AG08396 (cell line): ENCODE measurements at regions not wholly inside any gene's neighbourhood (a gene's known extent, or its start where the extent isn't known, plus 50 kb on each side); places are given as distances from the start of the nearest gene placed in this dataset.

Experiments used
- DNase-seq: peaks from one replicate; pipeline ENCODE4 v3.0.0; 2012; ENCODE audit warnings: low spot score, mixed read lengths

- DNase-seq, result no peak
Measured at GRCh38 chr13:81498969-81499368, 1158.0 kb upstream of the SPRY2 start.

- no peak for DNase-seq
Measured at GRCh38 chr13:81493144-81493543, 1152.2 kb upstream of the SPRY2 start.

DNA sequence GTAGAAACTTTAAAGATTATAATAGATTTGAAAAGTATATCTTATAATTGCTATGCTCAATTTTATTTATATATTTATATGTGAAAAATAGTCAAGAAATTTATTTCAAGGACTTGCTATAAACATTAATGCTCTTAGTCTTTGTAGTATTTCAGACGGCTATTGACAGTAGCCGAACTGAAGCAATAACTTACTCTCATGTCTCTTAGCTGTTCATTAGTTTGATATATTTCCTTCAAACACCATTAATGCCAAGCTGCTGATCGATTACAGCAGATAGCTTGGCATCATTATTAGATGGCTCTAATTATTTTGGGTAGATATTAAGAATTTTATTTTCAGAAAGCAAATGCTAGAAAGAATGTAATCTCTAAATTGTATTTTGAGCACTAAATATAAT is 1151.5 kb upstream of the SPRY2 start:
- DNase-seq, result no peak

DNA sequence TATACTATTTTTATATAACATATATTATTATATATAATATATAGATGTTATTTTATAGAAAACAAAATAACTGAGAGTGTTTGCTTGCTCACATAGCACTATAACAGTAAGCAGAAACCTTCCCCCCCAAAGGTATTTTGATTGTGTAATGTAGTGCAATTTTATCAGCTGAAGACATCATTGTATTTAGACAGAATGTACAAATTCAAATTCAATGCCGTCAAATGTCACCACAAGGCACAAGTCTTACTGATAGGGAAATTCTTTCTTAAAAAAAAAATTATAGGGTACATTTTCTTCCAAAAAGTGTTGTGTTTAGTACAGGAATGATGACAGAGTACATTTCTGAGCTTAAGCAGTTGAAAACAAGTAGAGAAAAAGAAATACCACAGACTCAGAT is 1147.1 kb upstream of the SPRY2 start:
- no peak for DNase-seq

DNA sequence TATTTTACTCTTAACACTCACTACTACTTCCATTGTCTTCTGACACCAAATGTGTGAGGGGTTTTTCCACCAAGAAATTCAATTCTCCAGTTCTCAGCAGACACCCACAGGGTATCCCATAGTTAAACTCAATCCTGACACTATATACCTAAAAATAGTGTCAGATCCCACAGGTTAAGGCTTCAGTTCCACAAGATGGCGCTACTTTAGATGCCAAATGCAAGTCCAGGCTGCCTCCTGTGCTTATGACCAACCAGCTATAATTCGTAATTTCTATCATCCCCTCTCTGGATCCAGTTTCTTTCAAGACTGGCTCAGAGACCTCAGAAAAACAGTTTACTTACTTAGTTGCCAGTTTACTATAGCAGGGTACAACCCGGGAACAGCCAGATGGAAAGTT is 1146.2 kb upstream of the SPRY2 start:
- no peak for DNase-seq

- no peak for DNase-seq
Measured at GRCh38 chr13:81480634-81481033, 1139.7 kb upstream of the SPRY2 start.

GRCh38 chr13:81473366-81473899 is 1132.5 kb upstream of the SPRY2 start:
- DNase-seq, result no peak

DNA sequence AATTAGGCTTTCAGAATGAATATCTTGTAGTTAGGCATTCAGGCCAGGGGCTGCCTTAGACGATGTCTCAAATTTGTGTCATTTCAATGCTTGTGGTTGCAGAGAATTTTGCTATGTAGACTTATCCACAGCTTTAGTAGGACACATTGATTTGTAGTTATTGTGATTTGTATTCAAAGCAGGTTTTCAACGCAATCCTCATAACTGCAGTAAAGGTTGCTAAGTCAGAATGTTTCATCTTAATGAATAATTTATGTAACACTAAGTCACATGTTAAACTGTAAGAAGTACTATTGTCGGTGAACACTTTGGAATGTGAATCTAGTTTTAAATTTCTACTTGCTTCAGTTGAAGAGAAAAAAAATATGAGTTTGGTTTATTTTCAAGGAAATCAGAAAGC is 1117.2 kb upstream of the SPRY2 start:
- no peak for DNase-seq

DNA sequence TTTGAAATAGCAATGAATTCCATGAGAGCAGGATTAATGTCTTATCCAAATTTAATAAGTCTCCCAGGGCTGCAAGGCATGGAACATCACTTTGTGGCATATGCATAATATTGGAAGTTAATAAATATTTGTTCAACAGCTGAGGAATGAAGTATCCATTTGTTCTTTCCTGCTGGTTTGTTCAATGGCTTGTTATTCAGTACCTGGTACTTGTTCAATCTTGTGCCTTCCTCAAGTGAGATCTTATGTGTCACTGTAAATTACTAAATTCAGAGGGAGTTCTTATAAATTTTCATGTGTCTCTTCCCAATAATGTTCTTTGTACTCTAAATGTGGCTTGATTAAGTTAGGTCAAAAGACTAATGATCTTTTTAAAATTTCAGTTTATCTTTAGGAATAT is 1105.5 kb upstream of the SPRY2 start:
- no peak for DNase-seq

GRCh38 chr13:81442904-81443303 is 1102.0 kb upstream of the SPRY2 start:
- no peak for DNase-seq

GRCh38 chr13:81425286-81425685 is 1084.4 kb upstream of the SPRY2 start:
- DNase-seq, result no peak

DNA sequence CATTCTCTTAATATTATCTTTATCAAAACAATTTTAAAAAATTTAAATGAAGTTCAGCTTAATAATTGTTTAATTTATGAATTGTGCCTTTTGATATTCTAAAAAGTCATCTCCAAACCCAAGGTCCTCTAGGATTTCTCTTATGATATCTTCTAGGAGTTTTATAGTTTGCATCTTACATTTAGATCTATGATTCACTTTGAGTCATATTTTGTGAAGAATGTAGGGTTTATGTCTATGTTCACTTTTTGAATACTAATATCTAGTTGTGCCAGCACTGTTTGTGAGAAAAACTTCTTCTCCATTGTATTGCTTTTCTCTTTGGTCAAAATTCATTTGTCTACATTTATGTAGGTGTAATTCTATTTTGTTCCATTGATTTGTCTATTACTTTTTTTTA is 1068.4 kb upstream of the SPRY2 start:
- no peak for DNase-seq

DNA sequence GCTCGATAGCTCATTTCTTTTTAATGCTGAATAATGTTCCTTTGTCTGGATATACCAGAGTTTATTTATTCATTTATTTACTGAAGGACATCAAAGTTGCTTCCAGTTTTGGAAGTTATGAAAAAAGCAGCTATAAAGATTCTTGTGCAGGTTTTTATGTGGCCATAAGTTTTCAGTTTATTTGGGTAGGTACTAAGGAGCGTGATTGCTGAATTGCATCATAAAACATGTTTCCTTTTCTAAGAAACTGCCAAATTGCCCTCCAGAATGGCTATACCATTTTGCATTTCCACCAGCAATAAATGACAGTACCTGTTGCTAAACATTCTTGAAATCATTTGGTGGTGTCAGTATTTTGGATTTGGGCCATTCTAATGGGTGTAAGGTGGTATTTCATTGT is 1067.7 kb upstream of the SPRY2 start:
- no peak for DNase-seq

DNA sequence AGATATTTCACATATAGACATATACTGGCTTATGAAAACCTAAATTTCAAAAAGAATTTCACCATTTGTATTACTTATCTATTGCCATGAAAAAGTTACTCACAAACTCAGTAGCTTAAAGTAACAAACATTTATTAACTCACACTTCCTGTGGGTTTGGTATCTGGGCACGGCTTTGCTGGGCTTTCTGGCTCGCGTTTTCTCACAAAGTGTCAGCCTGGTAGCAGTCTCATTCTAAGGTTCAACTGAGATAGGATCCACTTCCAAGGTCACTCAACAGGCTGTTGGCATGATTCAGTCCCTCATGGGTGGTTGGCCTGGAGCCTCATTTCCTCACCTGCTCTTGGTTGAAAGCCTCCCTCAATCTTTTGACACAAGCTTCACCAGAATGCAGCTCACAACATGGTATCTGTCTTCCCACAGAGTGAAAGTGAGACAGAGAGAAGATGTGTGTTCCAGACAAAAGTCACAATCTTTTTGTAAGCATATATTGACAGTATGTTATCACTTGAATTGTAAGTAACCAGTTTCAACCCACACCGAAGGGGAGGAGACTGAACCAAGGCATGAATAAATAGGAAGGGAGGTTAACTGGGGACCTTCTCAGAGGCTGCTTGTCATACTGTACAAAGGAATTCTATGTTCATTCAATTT is 1065.8 kb upstream of the SPRY2 start:
- DNase-seq, result no peak

DNA sequence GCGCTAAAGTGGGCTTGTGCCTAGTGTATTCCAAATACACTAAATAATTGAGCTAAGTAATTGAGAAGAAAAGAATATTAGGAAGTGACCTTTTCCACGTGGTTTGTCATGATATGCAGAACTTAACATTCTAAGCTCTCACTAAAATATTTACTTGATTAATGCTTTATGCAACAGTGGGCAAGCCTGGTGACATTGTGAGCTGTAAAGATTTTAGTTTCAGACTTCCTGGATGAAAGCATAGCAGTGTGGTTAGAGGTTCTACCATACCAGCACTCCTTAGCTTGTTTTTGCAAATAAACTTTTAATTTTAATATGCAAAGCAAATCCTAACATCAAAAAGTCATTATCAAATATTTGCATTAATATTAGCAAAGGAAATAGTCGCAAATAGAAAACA is 1065.1 kb upstream of the SPRY2 start:
- no peak for DNase-seq

DNA sequence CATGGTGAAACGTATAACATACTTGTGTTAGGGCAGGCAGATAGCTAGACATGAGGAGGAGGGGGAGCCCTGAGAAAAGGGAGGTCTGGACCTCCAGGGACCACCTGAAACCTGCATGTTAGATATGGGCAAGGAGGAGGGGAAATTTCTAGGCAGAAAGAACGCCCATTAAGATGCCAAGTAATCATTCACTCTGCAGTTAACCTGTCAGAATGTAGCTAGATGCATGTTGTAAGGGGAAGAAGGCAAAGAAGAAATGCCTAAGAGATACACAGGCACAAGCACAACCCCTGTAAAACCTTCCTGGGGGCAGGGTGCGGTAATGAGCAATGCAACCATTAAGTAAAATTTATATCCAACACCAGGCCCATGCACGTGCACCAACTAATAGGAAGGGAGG is 1055.3 kb upstream of the SPRY2 start:
- no peak for DNase-seq

- DNase-seq, result no peak
Measured at GRCh38 chr13:81395368-81395767, 1054.4 kb upstream of the SPRY2 start.

DNA sequence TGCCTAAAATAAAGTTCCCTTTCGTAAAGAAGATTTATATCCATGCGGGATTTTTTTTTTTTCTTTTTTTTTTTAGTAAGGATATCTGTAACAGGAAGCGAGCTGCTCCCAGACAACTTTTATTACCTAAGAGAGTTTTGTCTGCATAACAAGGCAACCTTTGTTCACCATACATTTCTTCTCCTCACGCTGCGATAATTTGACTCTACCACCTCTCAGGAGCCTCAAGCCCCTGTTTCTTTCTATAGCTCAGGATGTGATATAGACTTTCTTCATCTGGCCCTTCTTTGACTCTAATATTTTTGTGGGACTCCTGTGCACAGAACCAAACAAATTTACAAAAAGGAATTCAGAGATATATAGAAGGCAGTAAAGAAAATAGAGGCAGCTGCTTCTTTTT is 1053.7 kb upstream of the SPRY2 start:
- DNase-seq, result no peak

- no peak for DNase-seq
Measured at GRCh38 chr13:81393721-81394120, 1052.8 kb upstream of the SPRY2 start.

- no peak for DNase-seq
Measured at GRCh38 chr13:81393110-81393509, 1052.2 kb upstream of the SPRY2 start.

DNA sequence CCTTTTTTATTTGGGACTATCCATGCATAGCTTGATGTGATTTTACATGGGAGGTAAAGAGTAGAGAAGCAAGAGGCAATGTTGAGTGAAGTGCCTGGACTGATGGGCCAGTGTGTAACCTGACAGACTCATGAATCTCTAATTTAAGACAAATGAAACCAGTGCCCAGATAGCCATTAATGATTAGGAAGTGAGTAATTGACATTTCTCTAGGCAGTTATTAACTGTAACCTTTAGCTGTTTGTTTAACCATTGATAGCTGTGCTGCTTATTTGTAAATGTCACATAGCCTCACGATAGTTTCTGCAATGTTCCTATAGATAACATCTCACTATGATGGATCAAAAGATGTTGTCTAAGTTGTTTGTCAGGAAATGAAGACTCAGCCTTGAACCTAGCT is 1047.5 kb upstream of the SPRY2 start:
- no peak for DNase-seq

DNA sequence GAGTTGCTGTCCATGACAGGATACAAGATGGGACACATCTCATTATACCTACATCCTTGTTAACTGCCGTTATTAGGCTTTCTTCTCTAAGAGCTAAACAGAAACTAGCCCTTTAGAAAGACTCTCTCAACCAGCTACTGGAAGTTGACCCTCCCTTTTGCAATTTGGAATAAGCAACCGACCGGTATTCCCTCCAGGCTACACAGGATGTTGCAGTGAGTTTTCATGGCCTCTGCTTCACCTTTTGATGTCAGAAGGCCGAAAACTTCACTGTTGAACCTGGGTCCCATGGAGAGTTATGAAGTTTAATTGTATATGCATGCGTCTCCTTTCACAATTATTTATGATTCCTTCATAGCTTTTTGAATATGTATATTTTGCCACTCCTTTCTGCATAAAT is 1042.5 kb upstream of the SPRY2 start:
- DNase-seq, result no peak

DNA sequence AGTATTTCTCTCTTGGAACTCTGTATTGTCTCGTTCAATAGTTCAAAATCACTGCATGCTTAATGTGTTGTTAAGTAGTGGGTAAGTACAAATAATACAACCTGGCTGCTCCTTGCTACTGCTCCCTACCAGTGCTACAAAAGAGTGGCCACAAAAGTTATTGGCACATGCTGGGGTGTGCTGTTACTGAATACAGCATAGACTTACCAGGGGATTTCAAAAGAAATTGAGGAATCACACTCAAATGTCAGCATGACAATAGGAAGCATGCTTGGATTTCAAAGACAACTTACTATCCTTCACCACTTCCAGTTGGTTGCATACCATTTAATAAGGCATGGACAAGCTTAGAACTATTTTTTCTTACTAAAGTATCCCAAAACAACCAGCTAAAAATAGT is 1041.3 kb upstream of the SPRY2 start:
- DNase-seq, result no peak

- DNase-seq, result no peak
Measured at GRCh38 chr13:81381560-81381959, 1040.6 kb upstream of the SPRY2 start.

DNA sequence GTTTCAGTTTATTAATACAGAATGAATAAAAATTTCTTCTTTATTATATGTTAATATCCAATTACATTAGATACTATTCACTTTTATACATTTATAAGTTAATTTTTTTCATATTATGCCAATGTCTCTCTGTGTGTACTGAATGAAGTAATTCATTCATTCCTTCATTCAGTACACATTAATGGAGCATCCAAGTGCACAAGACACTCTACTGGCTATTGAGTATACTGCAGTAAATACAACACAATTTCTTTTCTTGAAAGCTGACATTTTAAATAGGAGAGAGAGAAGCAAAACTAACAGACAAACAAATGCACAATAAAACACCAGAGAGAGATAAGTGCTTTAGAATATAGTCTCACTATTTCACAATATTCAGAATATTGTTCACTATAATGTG is 1038.3 kb upstream of the SPRY2 start:
- DNase-seq, result no peak
